H9 (cell line): ENCODE measurements at regions not wholly inside any gene's neighbourhood (a gene's known extent, or its start where the extent isn't known, plus 50 kb on each side); places are given as distances from the start of the nearest gene placed in this dataset.

Experiments used
- DNase-seq: peaks from one replicate; pipeline ENCODE4 v3.0.0-alpha.2; 2017
- H2AFZ ChIP-seq: one replicate; pipeline ENCODE4 v1.6.1; 2013; ENCODE audit warnings: mild to moderate bottlenecking, low read length, control low read depth, moderate library complexity
- H2AK5ac ChIP-seq: 2 replicates; pipeline ENCODE4 v1.6.1; 2013; ENCODE audit warnings: low read length, control low read depth, mixed read lengths; ENCODE audit not compliant: insufficient read length
- H2BK120ac ChIP-seq: one replicate; pipeline ENCODE4 v1.6.1; 2013; ENCODE audit warnings: low read depth, mild to moderate bottlenecking, low read length, control low read depth, inconsistent platforms; ENCODE audit not compliant: poor library complexity, severe bottlenecking
- H2BK12ac ChIP-seq: 2 replicates; pipeline ENCODE4 v1.6.1; 2013; ENCODE audit warnings: low read length, control low read depth, mixed read lengths, low read depth; ENCODE audit not compliant: insufficient read length
- H2BK15ac ChIP-seq: 2 replicates; pipeline ENCODE4 v1.6.1; 2013; ENCODE audit warnings: low read depth, low read length, control low read depth
- H2BK20ac ChIP-seq: one replicate; pipeline ENCODE4 v1.6.1; 2013; ENCODE audit warnings: low read depth, mild to moderate bottlenecking, low read length, control low read depth, inconsistent platforms; ENCODE audit not compliant: poor library complexity, severe bottlenecking
- H2BK5ac ChIP-seq: 2 replicates; pipeline ENCODE4 v1.6.1; 2013; ENCODE audit warnings: low read length, control low read depth, mixed read lengths; ENCODE audit not compliant: insufficient read length
- H3K14ac ChIP-seq: 2 replicates; pipeline ENCODE4 v1.6.1; 2013; ENCODE audit warnings: low read length, control low read depth; ENCODE audit not compliant: insufficient read depth
- H3K18ac ChIP-seq: 2 replicates; pipeline ENCODE4 v1.6.1; 2013; ENCODE audit warnings: low read depth, mild to moderate bottlenecking, mixed read lengths, low read length, control low read depth; ENCODE audit not compliant: insufficient read length
- H3K23ac ChIP-seq: 2 replicates; pipeline ENCODE4 v1.6.1; 2013; ENCODE audit warnings: low read length, control low read depth, mixed read lengths, low read depth; ENCODE audit not compliant: insufficient read length
- H3K23me2 ChIP-seq: 2 replicates; pipeline ENCODE4 v1.6.1; 2013; ENCODE audit warnings: low read depth, mild to moderate bottlenecking, mixed read lengths, low read length, control low read depth; ENCODE audit not compliant: insufficient read length, poor library complexity, severe bottlenecking
- H3K27ac ChIP-seq: 2 replicates; pipeline ENCODE4 v1.5.1; 2013; ENCODE audit warnings: low read length, control low read depth, mixed read lengths, low read depth; ENCODE audit not compliant: insufficient read length
- H3K27me3 ChIP-seq: 2 replicates; pipeline ENCODE4 v1.6.1; 2013; ENCODE audit warnings: low read length, control low read depth, inconsistent platforms; ENCODE audit not compliant: insufficient read depth
- H3K4ac ChIP-seq: 2 replicates; pipeline ENCODE4 v1.6.1; 2013; ENCODE audit warnings: low read depth, mild to moderate bottlenecking, control low read depth, inconsistent platforms, low read length, moderate library complexity
- H3K4me1 ChIP-seq: 2 replicates; pipeline ENCODE4 v1.6.1; 2013; ENCODE audit warnings: low read length, control low read depth, inconsistent platforms; ENCODE audit not compliant: insufficient read depth
- H3K4me2 ChIP-seq: 2 replicates; pipeline ENCODE4 v1.6.1; 2013; ENCODE audit warnings: low read length, control low read depth, mixed read lengths; ENCODE audit not compliant: insufficient read length, insufficient read depth
- H3K56ac ChIP-seq: 2 replicates; pipeline ENCODE4 v1.6.1; 2013; ENCODE audit warnings: low read depth, mild to moderate bottlenecking, mixed read lengths, low read length, control low read depth; ENCODE audit not compliant: insufficient read length
- H3K79me1 ChIP-seq: 2 replicates; pipeline ENCODE4 v1.6.1; 2013; ENCODE audit warnings: low read depth, mild to moderate bottlenecking, moderate library complexity, low read length, control low read depth, inconsistent platforms; ENCODE audit not compliant: insufficient read depth, poor library complexity, severe bottlenecking
- H3K79me2 ChIP-seq: 2 replicates; pipeline ENCODE4 v1.6.1; 2013; ENCODE audit warnings: low read length, control low read depth, inconsistent platforms; ENCODE audit not compliant: insufficient read depth
- H3K9ac ChIP-seq: 2 replicates; pipeline ENCODE4 v1.6.1; 2013; ENCODE audit warnings: low read length, control low read depth, mixed read lengths; ENCODE audit not compliant: insufficient read length; ENCODE audit errors: extremely low read depth
- H3K9me3 ChIP-seq: one replicate; pipeline ENCODE4 v1.6.1; 2013; ENCODE audit warnings: low read depth, low read length, inconsistent platforms; ENCODE audit not compliant: control insufficient read depth
- H3T11ph ChIP-seq: one replicate; pipeline ENCODE4 v1.6.1; 2013; ENCODE audit warnings: mild to moderate bottlenecking, low read length, control low read depth, inconsistent platforms
- H4K20me1 ChIP-seq: one replicate; pipeline ENCODE4 v1.6.1; 2013; ENCODE audit not compliant: control insufficient read depth, insufficient read length, insufficient read depth
- H4K5ac ChIP-seq: 2 replicates; pipeline ENCODE4 v1.6.1; 2013; ENCODE audit warnings: low read depth, mild to moderate bottlenecking, mixed read lengths, low read length, control low read depth; ENCODE audit not compliant: insufficient read length
- H4K8ac ChIP-seq: replicated peaks from 2 replicates; pipeline ENCODE4 v1.6.1; 2013; ENCODE audit warnings: low read length, control low read depth, mixed read lengths, low read depth; ENCODE audit not compliant: insufficient read length
- H4K91ac ChIP-seq: 2 replicates; pipeline ENCODE4 v1.6.1; 2013; ENCODE audit warnings: low read depth, mild to moderate bottlenecking, moderate library complexity, mixed read lengths, low read length, control low read depth; ENCODE audit not compliant: insufficient read length
- H3K27ac Mint-ChIP-seq, 3 experiments: 2 replicates in 2 of 3; 3 replicates in 1 of 3; pipeline ENCODE4 v1.8.0; 2020 to 2021; ENCODE audit warnings: mixed read lengths in 3 of 3, mild to moderate bottlenecking in 1 of 3, moderate library complexity in 1 of 3
- H3K27me3 Mint-ChIP-seq: 2 replicates; pipeline ENCODE4 v1.8.0; 2021; ENCODE audit warnings: low read depth, mild to moderate bottlenecking, moderate library complexity, mixed read lengths
- H3K36me3 Mint-ChIP-seq, 3 experiments: 2 replicates in 2 of 3; 3 replicates in 1 of 3; pipeline ENCODE4 v1.8.0; 2020 to 2021; ENCODE audit warnings: low read depth in 3 of 3, mixed read lengths in 3 of 3; ENCODE audit not compliant: insufficient read depth in 1 of 3
- H3K4me1 Mint-ChIP-seq, 2 experiments: 2 replicates each; pipeline ENCODE4 v1.8.0; 2020; ENCODE audit warnings: mixed read lengths in 2 of 2
- H3K4me3 Mint-ChIP-seq, 2 experiments: 2 replicates in 1 of 2; 3 replicates in 1 of 2; pipeline ENCODE4 v1.8.0; 2020 to 2021; ENCODE audit warnings: mild to moderate bottlenecking in 2 of 2, mixed read lengths in 2 of 2, moderate library complexity in 1 of 2
- H3K9me3 Mint-ChIP-seq, 2 experiments: 2 replicates in 1 of 2; 3 replicates in 1 of 2; pipeline ENCODE4 v1.8.0; 2020; ENCODE audit warnings: mild to moderate bottlenecking in 2 of 2, mixed read lengths in 2 of 2, moderate library complexity in 1 of 2
- CTCF ChIP-seq: fragments of 200-600 bp; sonication (generic); conservative IDR thresholded peaks from 3 replicates; pipeline ENCODE4 v1.8.0; 2021; ENCODE audit warnings: antibody characterized with exemption, mild to moderate bottlenecking
- WGBS: extraction: QIAGEN DNeasy Blood & Tissue Kit; methylation state at CpG from one replicate; pipeline ENCODE4 v1.1.7; 2013; ENCODE audit warnings: missing lambda C conversion rate, low lambda C conversion rate, mixed read lengths; ENCODE audit not compliant: insufficient read length; ENCODE audit errors: extremely low coverage; 5-methylcytosine and 5-hydroxymethylcytosine counted together

GRCh38 chr10:16001581-16001980 is 141.3 kb upstream of the MINDY3 start:
- DNase-seq, result no peak
- no peaks in the 10 kb centered on the region for H3K27me3 Mint-ChIP-seq
- H4K20me1 ChIP-seq, result no peaks in the 10 kb centered on the region
- no peaks in the 10 kb centered on the region for H3K4me1 Mint-ChIP-seq
- H4K91ac ChIP-seq, result no peak overlapping the region
- no peak overlapping the region for H2AK5ac ChIP-seq
- no peak overlapping the region for H3K4me3 Mint-ChIP-seq
- no peak overlapping the region for H2BK5ac ChIP-seq
- no peak overlapping the region for H2BK15ac ChIP-seq
- H3K23ac ChIP-seq, result no peak overlapping the region
- H2AFZ ChIP-seq, result no peak overlapping the region
- no CpG with 5 or more reads among the region's 1 CpG for WGBS
- no peak overlapping the region for H3K14ac ChIP-seq
- H2BK20ac ChIP-seq, result no peak overlapping the region
- H3K4me2 ChIP-seq, result no peak overlapping the region
- no peak overlapping the region for H2BK12ac ChIP-seq
- H4K8ac ChIP-seq, result no peak overlapping the region
- no peak overlapping the region for H3K27ac Mint-ChIP-seq
- no peaks in the 10 kb centered on the region for H3K79me1 ChIP-seq
- H3K36me3 Mint-ChIP-seq, result peaks cover 0 to 3% (median 1%) of the 10 kb centered on the region in 3 experiments; a peak in 1 of 7 replicates
- TF ChIP-seq CTCF, result no peak
- H3K18ac ChIP-seq, result no peak overlapping the region
- no peak overlapping the region for H3K56ac ChIP-seq
- H3K9me3 Mint-ChIP-seq, result peaks cover 11 to 14% of the 10 kb centered on the region in 2 experiments; a peak in 4 of 5 replicates
- H3K27ac ChIP-seq, result no peak overlapping the region
- no peaks in the 10 kb centered on the region for H3K23me2 ChIP-seq
- H3K9ac ChIP-seq, result no peak overlapping the region
- no peak overlapping the region for H2BK120ac ChIP-seq
- H3K9me3 ChIP-seq, result no peaks in the 10 kb centered on the region
- H3K79me2 ChIP-seq, result no peaks in the 10 kb centered on the region
- H3K27me3 ChIP-seq, result no peaks in the 10 kb centered on the region
- no peaks in the 10 kb centered on the region for H3K4me1 ChIP-seq
- H3K4ac ChIP-seq, result no peak overlapping the region
- H3T11ph ChIP-seq, result no peak overlapping the region
- H4K5ac ChIP-seq, result no peak overlapping the region
